Caki2 (cell line): ENCODE measurements at regions not wholly inside any gene's neighbourhood (a gene's known extent, or its start where the extent isn't known, plus 50 kb on each side); places are given as distances from the start of the nearest gene placed in this dataset.
"Not testable (repeated sequence)": the region's sequence is repeated elsewhere in the genome, so short reads cannot be mapped to it uniquely, and the experiment has no call there.

Source experiments
- DNase-seq: peaks from one replicate; pipeline ENCODE4 v3.0.0-alpha.2; 2015; ENCODE audit warnings: low read depth
- in situ Hi-C: cut with HindIII; loops from 2 replicates; pipeline ENCODE4 v1.10.0; 2016; ENCODE audit warnings: low sequenced_read_pairs, low pct_unique_long_range_greater_than_20kb, mixed read lengths

DNA sequence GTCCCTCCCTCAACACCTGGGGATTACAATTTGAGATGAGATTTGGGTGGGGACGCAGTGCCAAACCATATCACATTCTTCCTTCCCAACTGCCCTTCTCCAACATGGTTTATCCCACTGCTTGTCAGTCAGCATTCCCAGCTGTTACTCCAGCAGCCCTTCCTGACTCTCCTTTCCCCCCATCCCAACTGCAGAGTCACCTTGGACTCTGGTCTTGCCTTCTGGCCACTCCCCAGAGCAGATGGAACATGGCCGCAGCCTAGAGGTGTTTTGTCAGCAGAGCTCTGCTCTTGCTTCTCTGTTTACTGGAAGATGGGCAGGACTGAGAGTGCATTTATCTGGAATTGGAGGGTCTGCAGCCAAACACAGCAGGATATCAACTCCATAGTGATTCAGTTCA, 51.2 kb upstream of the MEX3C start:
- in situ Hi-C loops = no loop called here
- DNase-seq = no peak

DNA sequence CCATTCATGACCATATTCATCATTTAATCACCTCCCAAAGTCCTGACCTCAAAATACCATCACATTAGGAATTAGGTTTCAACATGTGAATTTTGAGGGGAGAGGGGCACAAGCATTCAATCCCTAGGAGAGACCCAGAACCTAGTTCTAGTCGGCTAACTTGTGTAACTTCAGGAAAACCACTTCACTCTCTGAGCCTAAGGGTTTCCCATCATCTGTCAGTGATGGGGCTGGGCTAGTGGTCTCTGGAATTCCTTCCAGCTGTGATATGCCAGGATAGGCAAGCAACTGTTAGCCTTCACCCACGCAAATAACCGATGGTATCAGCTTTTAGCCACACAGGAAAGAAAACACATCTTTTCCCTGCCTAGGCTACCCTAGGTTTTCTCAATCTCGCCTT, 52.5 kb upstream of the MEX3C start:
- DNase-seq = no peak
- in situ Hi-C loops = no loop called here

- no peak for DNase-seq
- in situ Hi-C loops = no loop called here
These were observed 53.1 kb upstream of the MEX3C start for GRCh38 chr18:51250458-51251024.

DNA sequence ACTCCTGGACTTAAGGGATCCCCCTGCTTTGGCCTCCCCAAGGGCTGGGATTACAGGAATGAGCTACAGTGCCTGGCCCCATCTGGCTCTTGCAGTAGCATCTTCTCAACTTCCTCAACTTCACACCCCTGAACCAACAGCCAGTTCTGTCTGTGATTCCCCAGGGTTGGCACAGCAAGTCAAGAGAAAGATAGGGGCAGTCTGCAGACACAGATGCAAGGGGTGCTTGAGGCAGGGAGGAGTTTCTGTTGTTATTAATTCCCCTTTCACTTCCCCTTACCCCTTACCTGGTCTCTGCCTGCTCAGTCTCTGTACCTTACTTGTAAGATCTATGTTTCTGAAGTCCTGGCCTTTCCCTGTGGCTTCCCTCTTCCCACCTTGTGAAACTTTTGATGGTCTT, 54.1 kb upstream of the MEX3C start:
- in situ Hi-C loops = no loop called here

GRCh38 chr18:51253476-51253875, 56.0 kb upstream of the MEX3C start:
- DNase-seq = no peak
- in situ Hi-C loops = no loop called here

More for the DNA sequence above, 54.1 kb upstream of the MEX3C start:
- no peak for DNase-seq

DNA sequence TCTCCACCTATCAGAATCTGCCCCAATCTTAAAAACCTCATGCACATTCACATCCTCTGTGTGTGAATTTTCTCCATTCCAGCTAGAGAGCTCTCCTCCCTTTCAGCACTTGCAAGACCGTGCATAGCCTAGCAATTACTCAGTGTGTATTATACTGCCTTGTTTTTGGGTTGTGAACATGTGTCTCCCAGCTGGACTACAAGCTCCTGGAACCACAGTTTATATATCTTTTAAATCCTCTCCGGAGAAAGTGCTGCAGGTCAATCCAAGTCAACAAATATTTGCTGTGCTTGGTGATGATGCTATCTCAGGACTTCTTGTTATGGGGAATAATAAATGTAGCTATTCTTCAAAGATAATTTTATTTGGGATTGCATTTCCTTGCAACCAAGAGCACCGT, 58.2 kb upstream of the MEX3C start:
- in situ Hi-C loops = no loop called here
- DNase-seq = no peak

DNA sequence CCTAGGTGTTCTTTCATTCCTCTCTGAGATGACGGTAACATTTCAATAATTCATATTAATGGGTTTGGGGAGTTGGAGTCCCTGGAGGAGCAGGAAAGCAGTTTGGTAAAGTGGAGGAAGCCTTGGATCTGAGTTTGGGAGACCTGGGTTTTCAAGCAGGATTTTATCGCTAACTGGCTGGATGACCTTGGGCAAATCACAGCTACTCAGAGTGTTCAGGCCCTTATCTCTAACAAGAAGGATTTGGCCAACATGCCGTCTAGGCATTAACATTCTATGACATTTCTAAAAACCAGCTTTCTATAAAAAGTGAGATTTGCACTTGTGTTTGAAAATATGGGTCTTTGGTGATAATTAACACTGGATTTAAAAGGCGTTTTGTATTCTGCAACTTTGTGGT, 59.7 kb upstream of the MEX3C start:
- DNase-seq = no peak
- in situ Hi-C loops = no loop called here

DNA sequence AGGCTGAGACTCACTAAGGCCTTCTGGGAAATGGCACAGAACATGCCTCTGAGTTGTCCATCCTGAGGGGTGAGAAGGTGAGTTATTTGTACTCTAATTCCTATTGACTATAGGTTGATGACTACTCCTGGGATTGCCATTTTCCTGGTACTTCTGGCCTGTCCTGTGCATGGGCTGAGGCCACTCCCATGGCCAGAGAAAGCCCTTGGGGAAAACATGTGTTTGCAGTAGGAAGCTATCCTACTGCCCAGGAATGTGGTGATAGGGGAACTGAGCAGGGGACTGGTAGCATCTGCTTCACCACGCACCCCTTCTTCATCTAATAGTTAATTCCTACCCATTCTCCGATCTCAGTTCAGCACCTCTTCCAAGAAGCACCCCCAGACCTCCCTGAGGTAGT, 62.6 kb upstream of the MEX3C start:
- in situ Hi-C loops = no loop called here
- no peak for DNase-seq

DNA sequence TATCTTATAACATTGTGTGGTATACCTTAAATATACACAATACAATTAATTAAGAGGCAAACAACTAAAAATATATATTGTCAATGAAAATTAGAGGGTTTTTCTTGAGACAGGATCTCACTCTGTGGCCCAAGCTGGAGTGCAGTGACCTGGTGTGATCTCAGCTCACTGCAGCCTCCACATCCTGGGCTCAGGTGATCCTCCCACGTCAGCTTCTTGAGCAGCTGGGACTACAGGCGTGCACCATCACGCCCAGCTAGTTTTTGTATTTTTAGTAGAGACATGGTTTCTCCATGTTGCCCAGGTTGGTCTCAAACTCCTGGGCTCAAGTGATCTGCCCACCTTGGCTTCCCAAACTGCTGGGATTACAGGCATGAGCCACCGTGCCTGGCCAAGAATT, 68.6 kb upstream of the MEX3C start:
- in situ Hi-C loops, DNase-seq: not testable (repeated sequence)

DNA sequence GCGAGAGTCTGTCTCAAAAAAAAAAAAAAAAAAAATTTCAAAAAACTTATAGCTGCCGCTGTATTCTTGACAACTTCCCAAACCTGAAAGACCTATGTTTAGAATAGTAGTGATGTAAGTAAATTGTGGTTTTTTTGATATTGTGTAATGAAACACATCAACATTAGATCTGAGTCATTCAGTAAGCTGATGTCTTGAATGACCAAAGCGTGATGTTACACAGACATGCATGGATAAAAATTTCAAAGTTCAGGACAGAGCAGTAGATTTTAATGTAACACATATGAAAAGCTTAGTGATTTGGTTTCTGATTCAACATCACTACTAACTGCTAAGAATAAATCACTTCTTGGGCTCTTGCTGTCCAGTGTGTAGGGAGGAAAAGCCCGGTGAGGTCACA, 69.3 kb upstream of the MEX3C start:
- no peak for DNase-seq
- in situ Hi-C loops = no loop called here

- DNase-seq = no peak
- in situ Hi-C loops = no loop called here
These were observed 76.0 kb upstream of the MEX3C start for GRCh38 chr18:51273437-51273836.

GRCh38 chr18:51275712-51276476, 78.4 kb upstream of the MEX3C start:
- DNase-seq = no peak
- in situ Hi-C loops = no loop called here

DNA sequence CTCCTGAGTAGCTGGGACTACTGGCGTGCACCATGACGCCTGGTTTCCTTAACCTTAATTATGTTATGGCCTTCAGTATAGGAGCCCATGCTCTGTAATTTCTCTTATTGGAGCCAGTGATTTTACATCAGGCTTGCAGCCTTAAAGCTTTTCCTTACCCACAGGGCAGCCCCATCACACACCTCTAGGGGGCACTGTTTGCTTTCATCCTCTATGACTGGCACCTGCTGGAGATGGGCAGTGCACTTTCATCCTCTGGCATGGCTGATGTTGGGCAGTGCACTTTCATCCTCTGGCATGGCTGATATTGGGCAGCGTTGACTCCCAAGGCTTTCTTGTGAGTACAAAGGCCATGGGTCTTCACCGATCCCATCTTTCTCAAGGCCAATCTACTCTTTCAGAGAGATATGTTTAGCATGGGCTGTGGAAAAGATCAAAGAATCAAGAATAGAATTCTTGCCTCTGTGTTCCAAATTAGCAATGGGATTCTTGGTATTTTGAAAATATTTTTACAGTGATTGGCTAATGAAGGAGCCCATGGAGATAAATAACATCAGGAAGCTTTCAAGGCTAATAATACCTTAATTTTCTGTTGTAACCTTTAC, 80.7 kb upstream of the MEX3C start:
- in situ Hi-C loops = no loop called here
- DNase-seq = peak; percentile 35

DNA sequence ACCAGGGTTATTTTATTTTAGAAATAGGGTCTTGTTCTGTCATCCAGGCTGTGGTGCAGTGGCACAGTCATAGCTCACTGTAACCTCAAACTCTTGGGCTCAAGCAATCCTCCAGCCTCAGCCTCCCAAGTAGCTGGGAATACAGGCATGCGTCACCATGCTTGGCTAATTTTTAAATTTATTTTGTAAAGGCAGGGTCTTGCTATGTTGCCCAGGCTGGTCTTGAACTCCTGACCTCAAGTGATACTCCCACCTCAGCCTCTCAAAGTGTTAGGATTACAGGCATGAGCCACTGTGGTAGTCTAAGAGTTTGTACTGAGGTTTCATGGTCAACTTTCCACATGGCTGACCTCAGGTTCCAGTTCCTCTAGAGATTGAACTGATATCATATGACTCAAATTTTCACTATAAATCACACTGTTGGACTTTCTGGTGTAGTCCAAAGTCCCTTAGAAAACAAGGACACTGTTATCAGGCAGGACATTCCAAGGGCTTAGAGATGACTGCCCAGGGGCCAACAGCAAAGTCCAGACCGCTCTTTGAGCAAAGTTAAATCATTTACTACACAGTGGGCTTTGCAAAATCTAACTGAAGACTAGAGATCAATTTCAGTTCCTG, 82.0 kb upstream of the MEX3C start:
- in situ Hi-C loops = no loop called here
- peak; percentile 1 for DNase-seq

- no peak for DNase-seq
- in situ Hi-C loops = no loop called here
These were observed 90.5 kb upstream of the MEX3C start for GRCh38 chr18:51287818-51288508.

DNA sequence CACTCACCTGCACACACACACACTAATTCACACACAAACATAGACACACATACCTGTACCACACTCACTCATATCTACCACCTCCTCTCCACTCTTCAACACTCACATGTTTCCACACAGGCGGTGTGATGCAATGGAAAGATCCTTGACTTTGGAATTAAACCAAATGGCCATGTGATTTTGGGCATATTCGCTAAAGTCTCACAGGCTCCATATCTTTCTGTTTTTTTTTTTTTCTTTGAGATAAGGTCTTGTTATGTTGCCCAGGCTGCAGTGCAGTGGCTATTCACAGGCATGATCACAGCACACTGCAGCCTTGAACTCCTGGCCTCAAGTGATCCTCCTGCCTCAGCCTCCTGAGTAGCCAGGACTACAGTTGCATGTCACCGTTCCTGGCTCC, 91.1 kb upstream of the MEX3C start:
- no peak for DNase-seq
- in situ Hi-C loops = no loop called here

DNA sequence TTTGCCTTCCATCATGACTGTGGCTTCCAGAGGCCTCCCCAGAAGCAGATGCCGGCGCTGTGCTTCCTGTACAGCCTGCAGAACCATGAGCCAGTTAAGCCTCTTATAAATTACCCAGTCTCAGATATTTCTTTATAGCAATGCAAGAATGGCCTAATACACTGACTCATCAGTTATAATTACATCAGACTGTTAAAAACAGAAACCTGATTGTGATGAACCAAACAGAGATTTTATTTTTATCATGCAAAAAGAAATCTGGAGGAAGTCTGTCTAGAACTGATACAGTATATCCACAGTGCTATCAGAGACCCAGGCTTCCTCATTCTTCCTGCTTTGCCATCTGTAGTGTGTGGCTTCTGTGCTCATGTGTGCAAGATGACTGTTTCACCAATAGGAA, 93.4 kb upstream of the MEX3C start:
- DNase-seq = no peak
- in situ Hi-C loops = no loop called here

DNA sequence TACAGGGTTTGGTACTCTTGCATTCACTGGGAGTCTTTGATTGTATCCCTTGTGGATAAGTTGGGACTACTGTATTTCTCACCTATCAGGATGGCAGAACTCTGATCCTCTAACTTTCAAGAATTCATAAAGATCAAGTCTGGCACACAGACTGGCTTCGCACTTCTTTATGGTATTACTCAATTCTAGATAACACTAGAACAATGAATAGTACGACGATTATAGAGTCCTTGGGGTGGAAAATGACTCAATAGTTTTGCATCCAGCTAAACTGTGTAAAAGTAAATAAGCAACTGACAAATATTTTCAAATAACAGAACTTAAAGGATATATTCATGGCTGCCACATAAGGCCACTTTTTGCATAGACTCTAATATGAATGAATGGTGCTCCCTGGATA, 103.4 kb upstream of the MEX3C start:
- no peak for DNase-seq
- in situ Hi-C loops = no loop called here

DNA sequence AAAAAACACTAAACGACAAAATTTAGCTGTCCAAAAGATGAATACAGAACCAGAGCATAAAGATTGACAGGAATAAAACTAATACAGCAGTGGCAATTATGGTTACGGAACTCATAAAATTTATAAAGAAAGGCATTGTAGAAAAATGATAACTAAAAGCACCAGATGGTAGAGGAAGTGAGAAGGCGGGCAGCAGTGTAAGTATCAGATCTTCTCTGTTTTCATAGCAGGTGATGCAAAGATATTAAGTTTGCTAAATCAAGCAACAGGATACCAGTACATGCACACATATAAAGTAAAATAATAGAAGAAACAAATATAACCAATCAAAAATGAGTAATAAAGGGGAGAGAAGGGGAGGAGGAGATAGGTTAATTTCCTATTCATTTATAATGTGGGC, 103.9 kb upstream of the MEX3C start:
- no peak for DNase-seq
- in situ Hi-C loops = no loop called here
